ENCODE measurements at regions not wholly inside any gene's neighbourhood (a gene's known extent, or its start where the extent isn't known, plus 50 kb on each side); places are given as distances from the start of the nearest gene placed in this dataset.

GRCh38 chr15:20356911-20357480, 184.6 kb downstream of the GOLGA6L6 start:
- TF ChIP-seq CTCF (IDR thresholded peaks at IDR 0.05; ENCODE audit: insufficient read depth, low read depth, low read length): no peak
- TF ChIP-seq EZH2 (IDR thresholded peaks at IDR 0.05; ENCODE audit: insufficient read depth, low read length): no peak
